Cardiac fibroblast (primary cell): ENCODE measurements at regions not wholly inside any gene's neighbourhood (a gene's known extent, or its start where the extent isn't known, plus 50 kb on each side); places are given as distances from the start of the nearest gene placed in this dataset.

Source experiments
- DNase-seq, 2 donors: peaks; one replicate each; pipeline versions ENCODE4 v3.0.0 to v3.0.0-alpha.2; 2010; ENCODE audit warnings: low read depth in 2 of 2
- H3K4me3 ChIP-seq, 2 donors: replicated peaks in 1 of 2; 1 replicate in 1 of 2; 2 replicates in 1 of 2; pipeline ENCODE4 v1.5.1; 2011; ENCODE audit warnings: low read depth in 2 of 2, low read length in 2 of 2, mild to moderate bottlenecking in 2 of 2, moderate library complexity in 1 of 2
- CTCF ChIP-seq: IDR thresholded peaks from one replicate; pipeline ENCODE4 v1.5.1; 2011; ENCODE audit warnings: low read depth, mild to moderate bottlenecking, low read length, inconsistent platforms

GRCh38 chr4:84051639-84052038 is 447.5 kb downstream of the NKX6-1 start:
- no peak for TF ChIP-seq CTCF
- no peak for DNase-seq
- H3K4me3 ChIP-seq, result no peak overlapping the region

GRCh38 chr4:84051089-84051488 is 448.0 kb downstream of the NKX6-1 start:
- no peak for DNase-seq
- H3K4me3 ChIP-seq, result no peak overlapping the region
- TF ChIP-seq CTCF, result no peak

GRCh38 chr4:84050015-84050414 is 449.1 kb downstream of the NKX6-1 start:
- no peak for TF ChIP-seq CTCF
- no peak for DNase-seq
- no peak overlapping the region for H3K4me3 ChIP-seq

- DNase-seq, result no peak
- TF ChIP-seq CTCF, result no peak
- H3K4me3 ChIP-seq, result no peak overlapping the region
Measured at GRCh38 chr4:84046551-84046950, 452.5 kb downstream of the NKX6-1 start.

GRCh38 chr4:84041426-84041825 is 457.7 kb downstream of the NKX6-1 start:
- no peak for DNase-seq
- TF ChIP-seq CTCF, result no peak
- H3K4me3 ChIP-seq, result no peak overlapping the region

- TF ChIP-seq CTCF, result no peak
- DNase-seq, result no peak
Measured at GRCh38 chr4:84035568-84035967, 463.5 kb downstream of the NKX6-1 start.

GRCh38 chr4:84032372-84032771 is 466.7 kb downstream of the NKX6-1 start:
- H3K4me3 ChIP-seq, result no peak overlapping the region
- no peak for TF ChIP-seq CTCF
- DNase-seq, result no peak

More at GRCh38 chr4:84035568-84035967, 463.5 kb downstream of the NKX6-1 start:
- H3K4me3 ChIP-seq, result no peak overlapping the region
